CD8-positive, alpha-beta memory T cell (primary cell): ENCODE measurements at regions not wholly inside any gene's neighbourhood (a gene's known extent, or its start where the extent isn't known, plus 50 kb on each side); places are given as distances from the start of the nearest gene placed in this dataset.
"Not testable (repeated sequence)": the region's sequence is repeated elsewhere in the genome, so short reads cannot be mapped to it uniquely, and the experiment has no call there.

Source experiments
- CTCF ChIA-PET: fragments of 350-600 bp; sonication (Branson Sonifier 250); formaldehyde crosslinking; loops from one replicate; lab custom pipeline; 2021; ENCODE audit warnings: antibody characterized with exemption; lab: Charles Lee
- POLR2A ChIA-PET: fragments of 350-600 bp; sonication (Branson Sonifier 250); formaldehyde crosslinking; loops from one replicate; lab custom pipeline; 2021; ENCODE audit warnings: antibody characterized with exemption; lab: Charles Lee
- DNase-seq, 5 donors: peaks; one replicate each; pipeline versions ENCODE4 v3.0.0 to v3.0.0-alpha.2; 2020 to 2022; ENCODE audit warnings: mixed read lengths in 1 of 5
- H3K27ac ChIP-seq: one replicate; pipeline ENCODE4 v1.7.0; 2013; ENCODE audit warnings: low read depth, mild to moderate bottlenecking, low read length, moderate library complexity
- H3K27me3 ChIP-seq: 2 replicates; pipeline ENCODE4 v1.7.0; 2013; ENCODE audit warnings: low read length, mild to moderate bottlenecking; ENCODE audit not compliant: insufficient read depth, poor library complexity, severe bottlenecking
- H3K36me3 ChIP-seq: 2 replicates; pipeline ENCODE4 v1.7.0; 2013; ENCODE audit warnings: mild to moderate bottlenecking, low read length, moderate library complexity; ENCODE audit not compliant: insufficient read depth
- H3K4me1 ChIP-seq: 2 replicates; pipeline ENCODE4 v1.7.0; 2013; ENCODE audit warnings: mild to moderate bottlenecking, low read length, moderate library complexity; ENCODE audit not compliant: insufficient read depth
- H3K4me3 ChIP-seq: 2 replicates; pipeline ENCODE4 v1.7.0; 2013; ENCODE audit warnings: mild to moderate bottlenecking, low read length
- H3K9me3 ChIP-seq: 2 replicates; pipeline ENCODE4 v1.7.0; 2013; ENCODE audit warnings: mild to moderate bottlenecking, low read length
- H3K27ac Mint-ChIP-seq, 8 donors: one replicate each; pipeline ENCODE4 v1.8.0; 2020 to 2021; ENCODE audit warnings: mixed read lengths in 8 of 8, mild to moderate bottlenecking in 6 of 8, inconsistent platforms in 3 of 8, moderate library complexity in 3 of 8
- H3K27me3 Mint-ChIP-seq, 2 donors: one replicate each; pipeline ENCODE4 v1.8.0; 2020 to 2021; ENCODE audit warnings: mixed read lengths in 2 of 2, mild to moderate bottlenecking in 1 of 2, moderate library complexity in 1 of 2
- H3K36me3 Mint-ChIP-seq, 3 donors: one replicate each; pipeline ENCODE4 v1.8.0; 2020 to 2021; ENCODE audit warnings: mixed read lengths in 3 of 3, inconsistent platforms in 1 of 3, mild to moderate bottlenecking in 1 of 3
- H3K4me1 Mint-ChIP-seq, 3 donors: one replicate each; pipeline ENCODE4 v1.8.0; 2020 to 2021; ENCODE audit warnings: mixed read lengths in 3 of 3, inconsistent platforms in 1 of 3, mild to moderate bottlenecking in 1 of 3
- H3K4me3 Mint-ChIP-seq, 7 donors: one replicate each; pipeline ENCODE4 v1.8.0; 2020 to 2021; ENCODE audit warnings: mixed read lengths in 7 of 7, mild to moderate bottlenecking in 6 of 7, moderate library complexity in 4 of 7, inconsistent platforms in 2 of 7
- H3K9me3 Mint-ChIP-seq, 5 donors: one replicate each; pipeline ENCODE4 v1.8.0; 2020 to 2022; ENCODE audit warnings: mixed read lengths in 5 of 5, mild to moderate bottlenecking in 3 of 5, moderate library complexity in 2 of 5, inconsistent platforms in 1 of 5

DNA sequence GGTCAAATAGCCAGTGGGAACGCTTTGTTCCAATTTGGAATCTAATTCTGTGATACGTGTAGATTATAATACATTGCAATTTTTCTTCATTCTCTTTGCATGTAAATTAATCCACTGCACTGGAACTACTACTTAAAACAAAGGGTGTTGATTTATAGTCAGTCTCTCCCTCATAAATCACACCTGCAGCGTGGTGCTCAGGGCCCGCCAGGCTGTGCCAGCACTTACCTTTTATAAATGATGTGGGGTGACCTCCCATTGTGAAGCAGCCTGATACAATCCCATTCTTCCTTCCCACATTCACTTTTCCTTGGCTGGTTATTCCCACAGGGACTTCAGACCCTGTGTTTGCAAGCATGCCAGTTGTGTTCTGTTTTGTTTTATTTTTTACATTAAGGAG lies 302.3 kb upstream of the ID2 start:
- Histone ChIP-seq H3K4me3 (no peak overlapping the region), H3K4me1 (no peaks in the 10 kb centered on the region), H3K27ac (no peak overlapping the region), H3K27me3 (no peaks in the 10 kb centered on the region), H3K36me3 (no peaks in the 10 kb centered on the region), H3K9me3 (no peaks in the 10 kb centered on the region)
- Mint-ChIP-seq H3K4me3 (peak overlapping the region in 1 of 7 donors; percentile 5), H3K9me3 (no peaks in the 10 kb centered on the region), H3K36me3 (peaks cover 0 to 9% (median 2%) of the 10 kb centered on the region in 3 donors), H3K4me1 (peaks cover 25 to 47% (median 44%) of the 10 kb centered on the region in 3 donors), H3K27ac (peak overlapping the region in 6 of 8 donors; percentile 23 to 69 (median 61)), H3K27me3 (peaks cover 0 to 1% of the 10 kb centered on the region in 2 donors)
- ChIA-PET POLR2A (no interaction called here), CTCF (no interaction called here)
- no peak for DNase-seq

- POLR2A ChIA-PET, result no interaction called here
- no peak for DNase-seq
- Histone ChIP-seq H3K4me1 (no peaks in the 10 kb centered on the region), H3K27me3 (no peaks in the 10 kb centered on the region), H3K4me3 (no peak overlapping the region), H3K27ac (no peak overlapping the region), H3K36me3 (no peaks in the 10 kb centered on the region), H3K9me3 (no peaks in the 10 kb centered on the region)
- Mint-ChIP-seq H3K27ac (peak overlapping the region in 4 of 8 donors; percentile 57 to 69 (median 67)), H3K27me3 (peaks cover 0 to 1% of the 10 kb centered on the region in 2 donors), H3K4me1 (peaks cover 27 to 49% (median 46%) of the 10 kb centered on the region in 3 donors), H3K36me3 (peaks cover 0 to 9% (median 2%) of the 10 kb centered on the region in 3 donors), H3K9me3 (no peaks in the 10 kb centered on the region), H3K4me3 (peak overlapping the region in 1 of 7 donors; percentile 5)
- CTCF ChIA-PET, result no interaction called here
Measured at GRCh38 chr2:8380026-8380425, 301.8 kb upstream of the ID2 start.

- DNase-seq, result no peak
- Mint-ChIP-seq H3K4me3 (no peak overlapping the region), H3K27me3 (peaks cover 0 to 1% of the 10 kb centered on the region in 2 donors), H3K36me3 (peaks cover 0 to 9% (median 2%) of the 10 kb centered on the region in 3 donors), H3K4me1 (peaks cover 27 to 49% (median 46%) of the 10 kb centered on the region in 3 donors), H3K9me3 (no peaks in the 10 kb centered on the region), H3K27ac (peak overlapping the region in 1 of 8 donors; percentile 19)
- no peaks in the 10 kb centered on the region for H3K36me3 ChIP-seq
- no peak overlapping the region for H3K27ac ChIP-seq
- no peaks in the 10 kb centered on the region for H3K9me3 ChIP-seq
- H3K27me3 ChIP-seq, result no peaks in the 10 kb centered on the region
- ChIA-PET CTCF (no interaction called here), POLR2A (no interaction called here)
- H3K4me3 ChIP-seq, result no peak overlapping the region
- no peaks in the 10 kb centered on the region for H3K4me1 ChIP-seq
Measured at GRCh38 chr2:8380566-8380965, 301.3 kb upstream of the ID2 start.

DNA sequence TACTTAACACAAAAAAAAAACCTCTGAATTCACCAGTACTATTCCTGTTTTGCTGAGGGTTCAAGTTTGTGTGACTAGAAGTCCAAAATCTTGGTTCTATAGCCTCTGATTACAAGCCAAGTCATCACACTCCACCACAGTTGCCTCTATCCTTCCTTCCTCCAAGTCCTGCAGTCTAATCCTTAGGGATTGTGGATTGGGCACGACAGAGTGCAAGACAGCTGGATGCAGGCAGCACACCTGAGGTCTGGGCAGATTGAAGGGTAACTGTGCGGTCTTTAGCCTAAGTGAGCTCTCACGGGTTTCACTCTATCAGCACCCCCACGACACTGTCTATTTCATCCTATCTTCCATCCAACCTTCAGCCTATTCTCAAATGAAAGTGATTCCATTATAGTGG lies 299.4 kb upstream of the ID2 start:
- no peak overlapping the region for H3K4me3 Mint-ChIP-seq
- POLR2A ChIA-PET, result no interaction called here

DNA sequence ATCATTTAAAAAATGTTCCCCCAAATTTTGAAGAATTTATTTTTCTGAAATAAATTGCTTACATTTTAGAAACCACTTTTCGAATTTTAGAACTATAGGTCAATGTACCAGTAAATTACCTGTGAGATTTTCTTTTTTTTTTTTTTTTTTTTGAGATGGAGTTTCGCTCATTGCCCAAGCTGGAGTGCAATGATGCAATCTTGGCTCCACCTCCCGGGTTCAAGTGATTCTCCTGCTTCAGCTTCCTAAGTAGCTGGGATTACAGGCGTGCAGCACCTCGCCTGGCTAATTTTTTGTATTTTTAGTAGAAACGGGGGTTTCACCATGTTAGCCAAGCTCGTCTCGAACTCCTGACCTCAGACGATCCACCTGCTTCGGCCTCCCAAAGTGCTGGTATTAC lies 295.1 kb upstream of the ID2 start:
- H3K4me1 Mint-ChIP-seq, result peaks cover 7 to 17% (median 15%) of the 10 kb centered on the region in 3 donors
- H3K27me3 ChIP-seq, CTCF ChIA-PET, H3K4me3 ChIP-seq, H3K9me3 ChIP-seq, H3K9me3 Mint-ChIP-seq, H3K36me3 ChIP-seq, H3K27me3 Mint-ChIP-seq, H3K27ac Mint-ChIP-seq, DNase-seq, H3K4me3 Mint-ChIP-seq, H3K4me1 ChIP-seq, H3K27ac ChIP-seq: not testable (repeated sequence)
- peaks cover 0 to 17% (median 2%) of the 10 kb centered on the region in 3 donors for H3K36me3 Mint-ChIP-seq
- POLR2A ChIA-PET, result interaction anchor here (0.6 kb wide), 1 partner anchor 816 kb away, joined by 4 read pairs; no protein-coding TSS in a partner anchor

More for the DNA sequence above, 299.4 kb upstream of the ID2 start:
- H3K27me3 Mint-ChIP-seq, result peaks cover 0 to 1% of the 10 kb centered on the region in 2 donors
- H3K36me3 Mint-ChIP-seq, result peaks cover 0 to 10% (median 2%) of the 10 kb centered on the region in 3 donors
- Histone ChIP-seq H3K4me3 (no peak overlapping the region), H3K27ac (no peak overlapping the region), H3K9me3 (no peaks in the 10 kb centered on the region), H3K27me3 (no peaks in the 10 kb centered on the region), H3K36me3 (no peaks in the 10 kb centered on the region), H3K4me1 (no peaks in the 10 kb centered on the region)
- H3K4me1 Mint-ChIP-seq, result peaks cover 15 to 36% (median 36%) of the 10 kb centered on the region in 3 donors
- no peaks in the 10 kb centered on the region for H3K9me3 Mint-ChIP-seq
- peak overlapping the region in 1 of 8 donors; percentile 6 for H3K27ac Mint-ChIP-seq
- CTCF ChIA-PET, result no interaction called here
- no peak for DNase-seq

- Mint-ChIP-seq H3K27ac (no peak overlapping the region), H3K9me3 (no peaks in the 10 kb centered on the region), H3K27me3 (no peaks in the 10 kb centered on the region), H3K4me1 (peaks cover 7 to 14% (median 11%) of the 10 kb centered on the region in 3 donors), H3K36me3 (peaks cover 0 to 17% (median 2%) of the 10 kb centered on the region in 3 donors), H3K4me3 (no peak overlapping the region)
- no peak for DNase-seq
- Histone ChIP-seq H3K27ac (no peak overlapping the region), H3K27me3 (no peaks in the 10 kb centered on the region), H3K9me3 (no peaks in the 10 kb centered on the region), H3K36me3 (no peaks in the 10 kb centered on the region), H3K4me3 (no peak overlapping the region), H3K4me1 (no peaks in the 10 kb centered on the region)
- POLR2A ChIA-PET, result no interaction called here
- CTCF ChIA-PET, result no interaction called here
Measured at GRCh38 chr2:8388781-8389180, 293.1 kb upstream of the ID2 start.

DNA sequence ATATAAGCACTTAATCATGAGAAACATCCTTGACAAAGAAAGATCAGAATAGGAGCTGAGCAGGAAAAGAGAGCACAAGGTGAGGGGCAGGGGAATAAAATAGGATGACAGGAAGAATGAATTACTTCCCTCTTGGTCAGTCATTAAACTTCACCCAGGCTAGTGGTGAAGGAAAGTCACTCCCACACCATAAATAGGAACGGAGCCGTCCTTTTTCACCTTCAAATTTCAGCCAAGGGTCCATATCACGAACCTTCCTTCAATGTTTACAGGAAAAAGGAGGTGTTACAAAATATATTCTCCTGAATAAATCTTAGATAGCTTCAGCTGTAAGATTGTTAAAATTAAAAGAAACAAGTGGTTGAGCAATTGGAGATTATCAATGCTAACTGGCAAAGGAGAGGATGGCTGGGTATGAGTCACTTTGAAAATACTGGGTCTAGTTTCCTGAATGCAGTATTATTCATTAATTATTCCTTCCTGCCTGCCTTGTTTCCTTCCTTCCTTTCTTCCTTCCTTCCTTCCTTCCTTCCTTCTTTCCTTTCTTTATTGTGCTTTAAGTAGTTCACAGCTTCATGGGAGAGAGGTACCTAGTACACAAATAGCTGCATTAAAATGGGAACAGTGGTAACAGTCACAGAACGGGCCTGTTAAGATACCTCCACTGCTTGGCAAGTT lies 292.3 kb upstream of the ID2 start:
- H3K4me1 Mint-ChIP-seq, result peaks cover 1 to 6% (median 5%) of the 10 kb centered on the region in 3 donors
- Histone ChIP-seq H3K27me3 (no peaks in the 10 kb centered on the region), H3K27ac (no peak overlapping the region), H3K9me3 (no peaks in the 10 kb centered on the region), H3K36me3 (no peaks in the 10 kb centered on the region), H3K4me1 (no peaks in the 10 kb centered on the region), H3K4me3 (no peak overlapping the region)
- H3K9me3 Mint-ChIP-seq, result no peaks in the 10 kb centered on the region
- peaks cover 0 to 1% of the 10 kb centered on the region in 2 donors for H3K27me3 Mint-ChIP-seq
- peaks cover 0 to 17% (median 2%) of the 10 kb centered on the region in 3 donors for H3K36me3 Mint-ChIP-seq
- ChIA-PET CTCF (no interaction called here), POLR2A (no interaction called here)
- H3K4me3 Mint-ChIP-seq, result no peak overlapping the region
- DNase-seq, result no peak
- peak overlapping the region in 3 of 8 donors; percentile 42 to 89 (median 63) for H3K27ac Mint-ChIP-seq

DNA sequence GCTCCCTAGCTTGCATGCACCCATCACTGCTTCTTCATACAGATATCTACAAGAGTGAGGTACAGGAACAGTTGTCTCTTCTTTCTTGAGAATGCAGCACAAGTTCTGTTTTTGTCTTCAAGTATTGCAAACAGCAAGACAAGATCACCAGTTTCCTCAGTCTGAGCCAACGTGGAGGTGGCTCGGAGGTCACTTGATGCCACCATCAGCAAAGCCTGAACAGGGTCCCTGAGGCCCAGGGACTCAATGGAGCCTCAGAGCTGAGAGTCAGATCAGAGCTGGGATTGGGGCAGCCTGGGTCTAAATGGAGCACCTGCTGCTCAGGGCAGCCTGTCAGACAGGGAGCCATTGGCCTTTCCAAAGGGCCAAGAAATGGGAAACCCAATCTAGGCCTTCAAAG lies 290.7 kb upstream of the ID2 start:
- Histone ChIP-seq H3K36me3 (no peaks in the 10 kb centered on the region), H3K4me3 (no peak overlapping the region), H3K27ac (no peak overlapping the region), H3K27me3 (no peaks in the 10 kb centered on the region), H3K4me1 (no peaks in the 10 kb centered on the region), H3K9me3 (no peaks in the 10 kb centered on the region)
- no peaks in the 10 kb centered on the region for H3K9me3 Mint-ChIP-seq
- peaks cover 8 to 11% (median 9%) of the 10 kb centered on the region in 3 donors for H3K4me1 Mint-ChIP-seq
- H3K27ac Mint-ChIP-seq, result no peak overlapping the region
- H3K36me3 Mint-ChIP-seq, result peaks cover 0 to 17% (median 2%) of the 10 kb centered on the region in 3 donors
- H3K27me3 Mint-ChIP-seq, result peaks cover 0 to 1% of the 10 kb centered on the region in 2 donors
- no peak for DNase-seq
- ChIA-PET POLR2A (no interaction called here), CTCF (no interaction called here)
- H3K4me3 Mint-ChIP-seq, result no peak overlapping the region
